ENCODE measurements at regions not wholly inside any gene's neighbourhood (a gene's known extent, or its start where the extent isn't known, plus 50 kb on each side); places are given as distances from the start of the nearest gene placed in this dataset.

GRCh38 chr2:12637754-12638153 lies 79.0 kb upstream of the TRIB2 start:
- H3K4me3 Mint-ChIP-seq: no peak overlapping the region

GRCh38 chr2:12641441-12641840 lies 75.3 kb upstream of the TRIB2 start:
- Histone ChIP-seq H3K36me3 (ENCODE audit: insufficient read depth, low read length) (no peaks in the 10 kb centered on the region), H3K4me3 (ENCODE audit: low read length in 2 of 2) (no peak overlapping the region), H3K27ac (ENCODE audit: low read depth, low read length) (no peak overlapping the region), H3K9me3 (ENCODE audit: control insufficient read depth in 1 of 2, low read length in 2 of 2) (no peaks in the 10 kb centered on the region), H3K4me1 (ENCODE audit: insufficient read depth, low read length) (peaks cover 9% of the 10 kb centered on the region), H3K27me3 (ENCODE audit: insufficient read depth, low read length) (no peaks in the 10 kb centered on the region)
- Mint-ChIP-seq H3K4me1 (peaks cover 13 to 22% (median 16%) of the 10 kb centered on the region in 4 donors), H3K27me3 (no peaks in the 10 kb centered on the region), H3K4me3 (no peak overlapping the region), H3K9me3 (peaks cover 0 to 13% (median 8%) of the 10 kb centered on the region in 8 donors), H3K27ac (no peak overlapping the region), H3K36me3 (peaks cover 0 to 7% of the 10 kb centered on the region in 2 donors)
- POLR2A ChIA-PET (ENCODE audit: partially characterized antibody): interaction anchor here (1.2 kb wide), 1 partner anchor 62 kb away, joined by 3 read pairs; no protein-coding TSS in a partner anchor
- DNase-seq: no peak
- CTCF ChIA-PET (ENCODE audit: partially characterized antibody): no interaction called here
- intact Hi-C loops (cut with micrococcal nuclease): no loop called here

More at GRCh38 chr2:12637754-12638153, 79.0 kb upstream of the TRIB2 start:
- Histone ChIP-seq H3K36me3 (ENCODE audit: insufficient read depth, low read length) (no peaks in the 10 kb centered on the region), H3K27me3 (ENCODE audit: insufficient read depth, low read length) (no peaks in the 10 kb centered on the region), H3K4me3 (ENCODE audit: low read length in 2 of 2) (no peak overlapping the region), H3K9me3 (ENCODE audit: control insufficient read depth in 1 of 2, low read length in 2 of 2) (no peaks in the 10 kb centered on the region), H3K27ac (ENCODE audit: low read depth, low read length) (no peak overlapping the region), H3K4me1 (ENCODE audit: insufficient read depth, low read length) (peaks cover 16% of the 10 kb centered on the region)
- Mint-ChIP-seq H3K36me3 (no peaks in the 10 kb centered on the region), H3K27ac (no peak overlapping the region), H3K9me3 (peaks cover 0 to 2% (median 0%) of the 10 kb centered on the region in 8 donors), H3K27me3 (no peaks in the 10 kb centered on the region), H3K4me1 (peaks cover 23 to 33% (median 32%) of the 10 kb centered on the region in 4 donors)
- CTCF ChIA-PET (ENCODE audit: partially characterized antibody): interaction anchor here (1.0 to 1.3 kb wide), 2 partner anchors 42 to 207 kb away, joined by 3 to 4 read pairs; no protein-coding TSS in a partner anchor
- POLR2A ChIA-PET (ENCODE audit: partially characterized antibody): no interaction called here
- intact Hi-C loops (cut with micrococcal nuclease): no loop called here
- no peak for DNase-seq

- Mint-ChIP-seq H3K4me3 (no peak overlapping the region), H3K9me3 (peaks cover 0 to 18% (median 12%) of the 10 kb centered on the region in 8 donors), H3K27me3 (no peaks in the 10 kb centered on the region), H3K27ac (peak overlapping the region in 1 of 7 donors; percentile 76), H3K36me3 (peaks cover 0 to 7% of the 10 kb centered on the region in 2 donors), H3K4me1 (peaks cover 4 to 13% (median 8%) of the 10 kb centered on the region in 4 donors)
- Histone ChIP-seq H3K27me3 (ENCODE audit: insufficient read depth, low read length) (no peaks in the 10 kb centered on the region), H3K9me3 (ENCODE audit: control insufficient read depth in 1 of 2, low read length in 2 of 2) (no peaks in the 10 kb centered on the region), H3K4me1 (ENCODE audit: insufficient read depth, low read length) (peaks cover under 1% of the 10 kb centered on the region), H3K27ac (ENCODE audit: low read depth, low read length) (no peak overlapping the region), H3K36me3 (ENCODE audit: insufficient read depth, low read length) (no peaks in the 10 kb centered on the region), H3K4me3 (ENCODE audit: low read length in 2 of 2) (no peak overlapping the region)
- ChIA-PET POLR2A (ENCODE audit: partially characterized antibody) (no interaction called here), CTCF (ENCODE audit: partially characterized antibody) (interaction anchor here (0.7 kb wide), 1 partner anchor 17 kb away, joined by 3 read pairs; no protein-coding TSS in a partner anchor)
- no peak for DNase-seq
- intact Hi-C loops (cut with micrococcal nuclease): no loop called here
Observed at GRCh38 chr2:12642332-12642731, 74.4 kb upstream of the TRIB2 start.

GRCh38 chr2:12642859-12643258 lies 73.9 kb upstream of the TRIB2 start:
- no peak overlapping the region for H3K27ac ChIP-seq (ENCODE audit: low read depth, low read length)
- ChIA-PET POLR2A (ENCODE audit: partially characterized antibody) (no interaction called here), CTCF (ENCODE audit: partially characterized antibody) (interaction anchor here (0.7 kb wide), 1 partner anchor 18 kb away, joined by 3 read pairs; no protein-coding TSS in a partner anchor)
- H3K4me3 Mint-ChIP-seq: no peak overlapping the region
- peaks cover 0 to 7% of the 10 kb centered on the region in 2 donors for H3K36me3 Mint-ChIP-seq
- H3K27ac Mint-ChIP-seq: peak overlapping the region in 2 of 7 donors; percentile 5 to 49
- H3K27me3 ChIP-seq (ENCODE audit: insufficient read depth, low read length): no peaks in the 10 kb centered on the region
- H3K9me3 Mint-ChIP-seq: peaks cover 0 to 19% (median 12%) of the 10 kb centered on the region in 8 donors
- H3K9me3 ChIP-seq (ENCODE audit: control insufficient read depth in 1 of 2, low read length in 2 of 2): no peaks in the 10 kb centered on the region
- peaks cover 4 to 13% (median 8%) of the 10 kb centered on the region in 4 donors for H3K4me1 Mint-ChIP-seq
- no peaks in the 10 kb centered on the region for H3K27me3 Mint-ChIP-seq
- intact Hi-C loops (cut with micrococcal nuclease): no loop called here
- DNase-seq: no peak
- no peaks in the 10 kb centered on the region for H3K36me3 ChIP-seq (ENCODE audit: insufficient read depth, low read length)
- no peak overlapping the region for H3K4me3 ChIP-seq (ENCODE audit: low read length in 2 of 2)
- no peaks in the 10 kb centered on the region for H3K4me1 ChIP-seq (ENCODE audit: insufficient read depth, low read length)

GRCh38 chr2:12649602-12650400 lies 66.9 kb upstream of the TRIB2 start:
- no peaks in the 10 kb centered on the region for H3K27me3 Mint-ChIP-seq
- ChIA-PET CTCF (ENCODE audit: partially characterized antibody) (interaction anchor here (1.2 kb wide), 1 partner anchor 65 kb away, joined by 4 read pairs; no protein-coding TSS in a partner anchor), POLR2A (ENCODE audit: partially characterized antibody) (no interaction called here)
- peaks cover 0 to 18% (median 12%) of the 10 kb centered on the region in 8 donors for H3K9me3 Mint-ChIP-seq
- H3K4me1 Mint-ChIP-seq: peaks cover 0 to 6% (median 6%) of the 10 kb centered on the region in 4 donors
- H3K4me1 ChIP-seq (ENCODE audit: insufficient read depth, low read length): no peaks in the 10 kb centered on the region
- H3K9me3 ChIP-seq (ENCODE audit: control insufficient read depth in 1 of 2, low read length in 2 of 2): no peaks in the 10 kb centered on the region
- peaks cover 0 to 7% of the 10 kb centered on the region in 2 donors for H3K36me3 Mint-ChIP-seq
- no peak overlapping the region for H3K27ac ChIP-seq (ENCODE audit: low read depth, low read length)
- no peaks in the 10 kb centered on the region for H3K27me3 ChIP-seq (ENCODE audit: insufficient read depth, low read length)
- no peaks in the 10 kb centered on the region for H3K36me3 ChIP-seq (ENCODE audit: insufficient read depth, low read length)
- intact Hi-C loops (cut with micrococcal nuclease): no loop called here
- DNase-seq: no peak
- H3K4me3 ChIP-seq (ENCODE audit: low read length in 2 of 2): no peak overlapping the region
- H3K27ac Mint-ChIP-seq: peak overlapping the region in 1 of 7 donors; percentile 29
- no peak overlapping the region for H3K4me3 Mint-ChIP-seq

- Histone ChIP-seq H3K36me3 (ENCODE audit: insufficient read depth, low read length) (no peaks in the 10 kb centered on the region), H3K4me3 (ENCODE audit: low read length in 2 of 2) (no peak overlapping the region), H3K27ac (ENCODE audit: low read depth, low read length) (no peak overlapping the region), H3K4me1 (ENCODE audit: insufficient read depth, low read length) (no peaks in the 10 kb centered on the region), H3K9me3 (ENCODE audit: control insufficient read depth in 1 of 2, low read length in 2 of 2) (no peaks in the 10 kb centered on the region), H3K27me3 (ENCODE audit: insufficient read depth, low read length) (no peaks in the 10 kb centered on the region)
- H3K36me3 Mint-ChIP-seq: no peaks in the 10 kb centered on the region
- ChIA-PET POLR2A (ENCODE audit: partially characterized antibody) (interaction anchor here (1.5 kb wide), 1 partner anchor 11 kb away, joined by 4 read pairs; no protein-coding TSS in a partner anchor), CTCF (ENCODE audit: partially characterized antibody) (no interaction called here)
- H3K4me3 Mint-ChIP-seq: no peak overlapping the region
- peaks cover 0 to 8% (median 4%) of the 10 kb centered on the region in 8 donors for H3K9me3 Mint-ChIP-seq
- DNase-seq: no peak
- H3K27me3 Mint-ChIP-seq: no peaks in the 10 kb centered on the region
- intact Hi-C loops (cut with micrococcal nuclease): no loop called here
- peaks cover under 1 to 6% (median 5%) of the 10 kb centered on the region in 4 donors for H3K4me1 Mint-ChIP-seq
- no peak overlapping the region for H3K27ac Mint-ChIP-seq
Observed at GRCh38 chr2:12651641-12652040, 65.1 kb upstream of the TRIB2 start.

GRCh38 chr2:12652723-12653122 lies 64.0 kb upstream of the TRIB2 start:
- no peaks in the 10 kb centered on the region for H3K9me3 ChIP-seq (ENCODE audit: control insufficient read depth in 1 of 2, low read length in 2 of 2)
- peak overlapping the region in 1 of 7 donors; percentile 20 for H3K27ac Mint-ChIP-seq
- POLR2A ChIA-PET (ENCODE audit: partially characterized antibody): interaction anchor here (1.5 kb wide), 1 partner anchor 10 kb away, joined by 4 read pairs; no protein-coding TSS in a partner anchor

More at GRCh38 chr2:12652723-12653122, 64.0 kb upstream of the TRIB2 start:
- H3K27ac ChIP-seq (ENCODE audit: low read depth, low read length): no peak overlapping the region
- peaks cover 0 to 2% (median 0%) of the 10 kb centered on the region in 8 donors for H3K9me3 Mint-ChIP-seq
- peaks cover 5 to 10% (median 8%) of the 10 kb centered on the region in 4 donors for H3K4me1 Mint-ChIP-seq
- no peak overlapping the region for H3K4me3 ChIP-seq (ENCODE audit: low read length in 2 of 2)
- no peak for DNase-seq
- CTCF ChIA-PET (ENCODE audit: partially characterized antibody): no interaction called here
- no peaks in the 10 kb centered on the region for H3K27me3 ChIP-seq (ENCODE audit: insufficient read depth, low read length)
- peaks cover 2% of the 10 kb centered on the region for H3K4me1 ChIP-seq (ENCODE audit: insufficient read depth, low read length)
- H3K4me3 Mint-ChIP-seq: no peak overlapping the region
- no peaks in the 10 kb centered on the region for H3K27me3 Mint-ChIP-seq
- H3K36me3 ChIP-seq (ENCODE audit: insufficient read depth, low read length): no peaks in the 10 kb centered on the region
- intact Hi-C loops (cut with micrococcal nuclease): no loop called here
- H3K36me3 Mint-ChIP-seq: no peaks in the 10 kb centered on the region

All from CD4-positive, alpha-beta memory T cell (primary cell).